Femur (tissue), 1 donor: ENCODE measurements at regions not wholly inside any gene's neighbourhood (a gene's known extent, or its start where the extent isn't known, plus 50 kb on each side); places are given as distances from the start of the nearest gene placed in this dataset.

Experiments used
- DNase-seq: peaks from one replicate; pipeline ENCODE4 v3.0.0-alpha.2; 2017

DNA sequence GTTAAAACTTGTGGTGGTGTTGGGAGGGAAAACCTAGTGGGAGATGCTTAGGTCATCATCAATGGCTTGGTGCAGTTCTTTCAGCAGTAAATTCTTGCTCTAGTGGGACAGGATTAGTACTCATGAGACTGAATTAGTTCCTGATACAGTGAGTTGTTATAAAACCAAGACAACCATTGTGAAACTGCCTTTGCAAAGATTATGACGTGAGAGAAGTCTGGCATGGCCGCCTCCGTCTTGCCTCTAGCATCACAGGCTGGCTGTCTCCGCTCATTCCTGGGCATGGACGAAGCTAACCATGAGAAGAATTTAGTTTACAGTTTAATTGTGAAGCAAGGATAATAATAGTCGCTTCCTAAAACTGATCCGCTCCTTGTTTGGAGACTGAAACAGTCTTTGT, 186.4 kb downstream of the KIF20B start:
- no peak for DNase-seq

DNA sequence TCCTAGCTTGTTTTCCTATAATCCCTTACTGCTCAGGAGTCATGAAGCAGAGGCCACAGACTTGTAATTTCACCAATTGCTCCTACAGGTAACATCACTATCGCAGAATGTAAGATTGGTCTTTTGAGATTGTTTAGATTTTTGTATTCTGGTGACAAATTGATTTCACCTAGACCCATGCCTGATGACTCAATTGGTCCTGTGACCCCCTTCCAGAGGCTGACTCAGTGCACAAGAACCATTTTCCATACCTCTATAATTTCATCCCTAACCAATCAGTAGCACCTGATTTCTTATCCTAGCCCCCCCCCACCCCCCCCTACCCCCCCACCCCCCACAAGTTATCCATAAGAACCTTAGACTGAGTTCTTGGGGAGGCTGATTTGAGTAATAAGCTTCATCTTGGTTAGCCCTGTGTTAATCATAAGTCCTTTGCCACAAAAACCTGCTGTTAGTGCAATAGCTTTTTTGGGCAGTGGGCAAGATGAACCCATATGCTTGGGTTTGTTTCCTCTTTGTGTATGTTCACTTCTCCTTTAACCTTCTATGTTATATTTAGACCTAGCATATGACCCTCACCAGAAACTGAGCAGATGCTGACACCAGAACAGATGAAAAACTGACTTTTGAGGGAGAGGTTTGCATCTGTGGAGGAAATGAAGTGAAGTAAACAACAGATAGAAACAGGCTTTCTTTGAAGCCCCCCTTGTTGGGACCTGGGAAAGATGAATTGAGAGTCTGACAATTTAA, 187.1 kb downstream of the KIF20B start:
- DNase-seq = no peak

DNA sequence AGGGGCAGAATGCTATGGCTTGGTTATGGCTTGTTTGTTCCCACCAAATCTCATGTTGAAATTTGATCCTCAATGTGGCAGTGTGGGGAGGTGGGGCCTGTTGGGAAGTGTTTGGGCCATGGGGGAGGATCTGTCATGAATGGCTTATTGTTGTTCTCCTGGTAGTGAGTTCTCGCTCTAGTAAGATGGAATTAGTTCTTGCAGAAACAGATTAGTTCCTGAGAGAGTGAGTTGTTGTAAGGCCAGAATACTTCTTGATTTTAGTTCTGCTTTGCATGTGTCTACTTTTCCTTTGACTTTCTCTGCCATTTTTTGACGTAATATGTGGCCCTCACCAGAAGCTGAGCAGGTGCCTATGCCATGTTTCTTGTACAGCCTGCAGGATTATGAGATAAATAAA, 188.2 kb downstream of the KIF20B start:
- DNase-seq = no peak

DNA sequence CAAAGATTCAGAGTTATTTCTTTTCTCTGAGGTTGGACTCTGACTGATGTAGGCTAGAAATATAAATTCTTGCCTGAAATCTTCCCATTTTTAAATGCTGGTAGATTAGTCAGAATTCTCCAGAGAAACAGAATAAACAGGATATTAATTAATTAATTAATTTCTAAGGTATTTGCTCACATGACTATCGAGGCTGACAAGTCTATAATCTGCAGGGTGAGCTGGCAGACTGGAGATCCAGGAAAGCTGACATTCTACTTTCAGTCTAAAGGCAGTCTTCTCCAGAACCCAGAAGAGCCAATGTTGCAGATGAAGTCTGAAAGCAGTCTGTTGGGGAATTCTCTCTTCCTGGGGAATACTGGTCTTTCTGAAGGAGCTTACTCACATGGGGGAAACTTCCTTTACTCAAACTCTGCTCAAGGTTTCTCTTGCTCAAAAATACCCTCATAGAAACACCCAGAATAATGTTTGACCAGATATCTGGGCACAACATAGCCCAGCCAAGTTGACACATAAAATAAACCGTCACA, 189.7 kb downstream of the KIF20B start:
- DNase-seq = no peak

DNA sequence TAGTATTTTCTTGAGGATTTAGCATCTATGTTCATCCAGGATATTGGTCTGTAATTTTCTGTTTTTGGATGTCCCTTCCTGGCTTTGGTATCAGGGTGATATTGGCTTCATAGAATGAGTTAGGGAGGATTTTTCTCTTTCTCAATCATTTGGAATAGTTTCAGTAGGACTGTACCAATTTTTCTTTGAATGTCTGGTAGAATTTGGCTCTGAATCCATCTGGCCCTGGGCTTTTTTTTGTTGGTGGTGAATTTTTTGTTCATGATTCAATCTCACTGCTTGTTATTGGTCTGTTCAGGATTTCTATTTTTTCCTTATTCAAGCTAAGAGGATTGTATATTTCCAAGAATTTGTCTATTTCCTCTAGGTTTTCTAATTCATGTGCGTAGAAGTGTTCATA, 192.7 kb downstream of the KIF20B start:
- DNase-seq = no peak

DNA sequence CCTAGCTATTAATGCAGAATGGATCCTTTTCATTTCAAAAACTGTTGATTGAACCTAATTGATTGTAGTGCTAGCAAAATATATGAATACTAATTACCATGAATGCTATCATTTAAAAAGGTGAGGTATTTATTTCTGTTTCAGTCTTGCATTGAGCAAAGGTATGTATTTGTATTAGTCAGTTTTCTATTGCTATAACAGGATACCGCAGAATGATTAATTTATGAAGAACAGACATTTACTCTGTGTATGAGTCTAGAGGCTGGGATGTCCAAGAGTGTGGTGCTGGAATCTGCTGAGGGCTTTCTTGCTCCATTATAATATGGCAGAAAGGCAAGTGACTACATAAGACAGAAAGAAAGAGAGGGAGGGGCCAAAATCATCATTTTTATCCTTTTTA, 199.2 kb downstream of the KIF20B start:
- no peak for DNase-seq

DNA sequence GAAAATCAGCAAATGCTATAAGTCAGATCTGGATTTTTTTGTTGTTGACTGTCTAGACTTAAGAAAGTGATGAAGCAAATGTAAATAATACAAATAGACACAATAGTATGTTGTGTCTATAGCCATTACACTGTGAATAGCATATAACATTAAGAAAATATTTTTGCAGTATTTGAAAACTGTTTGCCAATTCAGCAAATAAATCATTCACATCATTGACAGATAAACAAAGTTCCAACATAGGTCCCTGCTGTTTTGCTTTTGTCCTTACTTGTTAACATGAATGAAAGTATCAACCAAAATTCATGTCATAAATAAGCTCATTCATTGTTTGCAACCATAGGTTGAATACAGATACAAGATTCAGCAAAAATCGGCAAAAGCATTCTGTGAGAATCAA, 200.5 kb downstream of the KIF20B start:
- DNase-seq = no peak

DNA sequence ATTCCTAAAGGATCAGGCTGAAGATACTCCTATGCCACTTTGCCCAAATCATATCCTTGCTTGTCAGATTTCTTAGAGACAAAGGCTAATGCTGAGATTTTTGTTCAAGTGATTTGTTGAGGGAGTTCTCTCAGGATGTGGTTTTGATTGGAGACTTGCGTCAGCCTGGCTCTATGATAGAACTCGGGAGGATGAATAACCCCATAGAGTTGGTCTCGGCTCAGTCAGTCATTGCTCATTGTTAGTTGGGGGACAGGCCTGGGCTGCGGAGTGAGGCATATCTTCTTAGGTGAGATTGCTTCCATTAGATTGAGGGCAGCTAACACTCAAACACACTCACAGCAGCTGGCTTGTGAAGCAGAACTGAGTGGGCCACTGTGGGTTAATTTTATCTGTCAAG, 203.4 kb downstream of the KIF20B start:
- no peak for DNase-seq

DNA sequence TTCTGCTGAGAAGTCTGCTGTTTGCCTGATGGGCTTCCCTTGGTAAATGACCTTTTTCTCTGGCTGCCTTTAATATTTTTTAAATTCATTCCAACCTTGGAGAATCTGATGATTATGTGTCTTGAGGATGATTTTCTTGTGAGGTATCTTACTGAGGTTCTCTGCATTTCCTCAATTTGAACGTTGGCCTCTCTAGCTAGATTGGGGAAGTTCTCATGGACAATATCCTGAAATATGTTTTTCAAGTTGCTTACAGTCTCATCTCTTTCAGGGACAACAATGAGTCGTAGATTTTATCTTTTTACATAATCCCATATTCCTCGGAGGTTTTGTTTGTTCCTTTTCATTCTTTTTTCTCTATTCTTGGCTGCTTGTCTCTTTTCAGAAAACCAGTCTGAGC, 208.4 kb downstream of the KIF20B start:
- no peak for DNase-seq

DNA sequence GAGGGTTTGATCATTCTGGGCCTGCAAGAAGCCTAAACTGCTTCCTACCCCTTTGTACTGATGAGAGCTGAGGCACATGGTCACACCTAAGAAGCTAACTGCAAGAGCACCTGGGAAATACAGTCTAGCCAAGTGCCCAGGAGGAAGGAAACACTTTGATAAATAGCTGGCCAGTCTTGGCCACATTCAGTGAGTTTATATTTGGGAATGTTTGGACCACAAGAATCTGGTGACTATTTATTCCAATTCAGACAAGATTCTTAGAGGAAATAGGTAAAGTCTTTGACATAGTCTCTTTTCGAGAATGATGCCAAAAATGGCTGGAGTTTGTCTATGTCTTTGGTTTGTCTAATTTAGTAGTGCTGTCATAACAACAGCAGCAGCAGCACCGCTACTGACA, 213.6 kb downstream of the KIF20B start:
- DNase-seq = no peak

DNA sequence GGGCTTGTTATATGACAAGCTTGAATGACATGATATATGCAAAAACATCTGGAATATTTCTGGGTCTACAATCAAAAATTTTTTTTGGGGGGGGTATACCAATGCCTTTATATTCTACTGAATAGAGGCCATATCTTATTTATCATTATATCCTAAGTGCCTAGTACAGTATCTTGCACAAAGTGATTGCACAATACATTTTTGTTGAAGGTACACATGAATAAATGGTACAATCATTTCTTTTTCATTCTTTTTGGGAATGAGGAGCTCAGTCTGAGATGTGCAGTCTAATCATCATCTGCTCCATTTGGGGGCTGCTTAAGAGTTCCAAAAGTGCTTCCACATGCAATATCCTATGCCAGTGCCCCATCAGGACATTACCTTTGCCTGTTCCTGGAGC, 214.6 kb downstream of the KIF20B start:
- DNase-seq = no peak

DNA sequence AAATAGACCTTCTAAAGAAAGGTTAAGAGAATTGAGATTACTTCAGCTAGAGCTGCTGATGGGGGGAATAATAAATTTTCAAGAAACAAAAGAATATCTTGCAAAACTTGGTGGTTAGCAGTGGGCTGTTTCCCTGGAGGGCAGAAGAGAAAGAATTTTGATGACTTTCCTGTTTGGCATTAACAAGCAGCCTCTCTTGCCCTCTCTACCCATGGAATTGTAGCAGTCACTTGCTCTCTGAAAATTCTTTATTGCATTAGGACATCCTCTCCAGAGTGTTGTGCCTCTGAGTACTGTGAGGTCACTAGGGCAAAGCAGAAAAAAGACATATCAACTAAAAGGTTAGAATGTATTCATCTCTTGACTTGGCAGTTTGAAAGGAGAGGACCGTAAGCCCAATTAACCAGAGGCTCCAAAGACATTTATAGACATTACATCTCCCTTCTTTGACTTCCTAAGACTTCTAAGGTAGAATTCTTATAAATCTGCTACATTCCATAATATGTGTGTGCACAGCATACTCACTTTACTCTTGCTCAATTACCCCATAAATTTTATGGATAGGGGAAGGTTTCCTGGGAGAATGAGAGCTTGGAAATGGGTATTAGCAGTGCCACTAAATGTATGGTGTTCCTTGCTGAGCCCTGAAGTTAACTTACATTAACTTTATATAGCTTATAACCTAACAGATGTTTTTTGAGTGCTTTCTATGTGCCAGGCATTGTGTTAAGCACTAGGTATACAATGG, 215.3 kb downstream of the KIF20B start:
- no peak for DNase-seq

DNA sequence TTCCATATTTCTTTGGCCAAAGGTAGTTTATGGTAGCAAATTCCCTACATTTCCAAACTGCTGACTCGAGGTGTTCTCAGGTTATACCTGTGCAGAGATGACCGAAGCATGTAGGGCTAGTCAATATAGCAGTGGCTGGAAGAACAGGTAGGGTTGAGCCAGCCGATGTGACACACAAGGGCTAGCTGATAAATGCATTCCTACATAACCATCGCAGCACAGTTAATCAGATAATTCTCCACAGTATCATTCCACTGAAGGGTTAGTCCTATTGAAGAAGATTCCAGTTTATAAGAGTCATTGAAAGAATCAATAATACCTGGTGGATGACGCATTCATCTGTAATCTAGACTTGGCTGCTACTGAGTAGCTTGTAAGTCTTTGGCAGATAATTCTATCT, 220.0 kb downstream of the KIF20B start:
- no peak for DNase-seq

DNA sequence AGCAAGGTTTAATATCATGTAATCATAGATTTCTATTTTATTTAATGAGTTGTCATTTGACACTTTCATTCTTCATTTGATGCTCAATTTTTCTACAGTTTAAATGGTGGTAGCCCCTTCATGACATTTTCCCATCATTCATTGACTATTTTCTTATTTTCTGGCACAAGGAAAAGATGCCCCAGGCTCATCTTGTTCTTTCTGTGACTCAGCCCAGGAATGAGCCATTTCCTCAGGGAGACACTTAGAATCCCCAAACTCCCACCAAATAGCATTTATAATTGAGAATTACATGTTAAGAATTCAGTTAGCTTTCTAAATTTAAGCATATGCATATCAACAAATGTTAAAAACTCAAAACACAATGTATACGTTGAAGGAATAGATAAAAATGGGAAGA, 222.3 kb downstream of the KIF20B start:
- DNase-seq = no peak

DNA sequence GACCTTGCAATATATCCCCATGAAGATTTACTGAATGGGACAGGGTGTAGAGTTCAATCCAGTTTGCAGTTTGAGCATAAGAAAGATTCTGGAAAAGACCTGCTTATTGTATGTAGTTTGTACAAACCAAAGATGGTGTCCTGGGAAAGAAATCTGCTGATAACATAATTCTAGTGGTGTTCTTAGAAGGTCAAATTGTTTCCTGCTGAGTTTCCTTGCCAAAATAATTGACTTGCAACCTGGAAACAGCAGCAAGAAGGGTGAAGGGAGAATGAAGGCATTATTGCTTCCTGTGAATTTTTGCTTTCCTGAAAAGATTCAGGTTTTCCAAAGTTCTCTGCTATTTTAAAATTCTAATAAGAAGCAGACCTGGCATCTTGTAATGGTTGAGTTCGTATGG, 222.9 kb downstream of the KIF20B start:
- no peak for DNase-seq

DNA sequence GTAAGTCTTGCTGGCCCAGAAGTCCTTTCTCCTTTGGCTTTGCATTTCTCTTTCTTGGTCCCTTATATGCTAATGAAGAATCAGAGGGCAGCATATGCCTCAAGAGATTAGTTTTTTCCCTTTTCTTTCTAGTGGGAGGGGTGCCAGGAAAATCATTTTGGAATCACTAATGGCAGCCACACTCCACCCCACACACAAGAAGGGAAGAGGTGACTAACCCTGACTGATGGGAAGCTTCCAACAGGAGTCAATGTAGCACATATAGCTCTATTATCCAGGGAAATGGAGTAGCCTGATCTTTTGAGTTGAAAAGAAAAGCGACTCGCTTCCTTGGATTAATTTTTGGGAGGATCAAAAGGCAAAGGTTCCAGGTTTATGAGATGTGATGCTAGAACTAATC, 225.3 kb downstream of the KIF20B start:
- DNase-seq = no peak

DNA sequence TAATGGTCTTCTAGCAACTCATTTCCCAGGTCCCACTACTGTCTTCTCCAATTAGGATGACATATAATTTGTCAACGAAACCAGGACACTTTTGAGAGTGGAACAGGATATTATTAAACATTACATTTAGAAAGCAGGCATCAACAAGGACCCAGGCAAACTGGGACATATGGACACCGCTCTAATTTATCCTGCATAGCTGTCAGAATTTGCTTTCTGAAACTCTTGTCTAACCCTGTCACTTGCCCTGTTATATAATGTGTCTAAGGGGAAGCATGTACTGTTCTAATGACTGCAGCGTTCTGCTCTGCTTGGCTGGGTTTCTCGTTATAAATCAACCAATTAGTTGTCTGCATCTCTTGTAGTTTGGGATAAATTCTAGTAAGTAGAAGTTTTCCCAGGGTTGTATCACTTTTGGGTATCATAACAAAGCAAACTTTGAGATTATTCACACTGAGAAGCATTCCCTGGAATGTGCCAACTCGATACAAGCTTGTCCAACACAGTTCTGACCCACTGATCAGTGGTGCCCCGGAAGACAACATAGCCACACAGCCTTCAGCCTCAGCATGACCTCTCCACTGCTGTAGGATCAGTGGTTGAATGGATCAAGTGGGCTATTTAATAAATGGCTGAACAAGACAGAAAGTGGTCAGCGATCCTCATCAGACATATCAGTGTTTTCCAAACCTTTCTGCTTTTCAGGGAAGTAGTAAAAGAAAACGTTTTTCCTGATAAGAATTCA, 228.1 kb downstream of the KIF20B start:
- DNase-seq = no peak

DNA sequence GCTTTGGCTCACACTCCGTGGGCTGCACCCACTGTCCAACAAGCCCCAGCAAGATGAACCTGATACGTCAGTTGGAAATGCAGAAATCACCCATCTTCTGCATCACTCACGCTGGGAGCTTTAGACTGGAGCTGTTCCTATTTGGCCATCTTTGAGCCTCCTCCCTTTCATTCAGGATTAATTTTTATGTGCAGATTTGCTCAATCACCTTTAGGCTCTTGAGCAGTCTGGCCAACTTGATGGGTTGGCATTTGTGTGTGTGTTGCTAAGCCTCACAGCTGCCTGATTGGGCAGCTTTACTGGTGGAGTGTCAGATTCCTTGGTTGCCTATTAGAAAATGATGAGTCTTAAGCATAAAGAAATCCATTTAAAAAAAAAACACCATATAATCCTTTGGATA, 236.1 kb downstream of the KIF20B start:
- DNase-seq = no peak

DNA sequence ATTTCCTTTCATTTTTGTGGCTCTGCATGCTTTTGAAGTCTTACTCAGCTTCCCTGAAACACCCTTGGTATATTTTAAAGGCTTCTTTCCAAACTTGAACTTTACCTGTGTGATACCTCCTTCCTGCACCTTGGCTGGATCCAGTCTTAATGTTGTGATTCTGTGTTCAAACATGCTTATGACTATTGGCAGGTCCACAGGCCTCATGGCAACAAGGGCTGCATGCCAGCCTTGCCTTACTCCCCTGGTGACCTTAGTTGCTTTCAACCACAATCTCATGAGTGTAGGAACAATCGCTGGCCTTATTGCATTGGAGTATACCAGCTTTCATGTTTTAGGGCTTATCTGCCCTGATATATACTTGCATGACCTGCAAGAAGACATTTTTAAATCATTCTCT, 238.7 kb downstream of the KIF20B start:
- DNase-seq = no peak

DNA sequence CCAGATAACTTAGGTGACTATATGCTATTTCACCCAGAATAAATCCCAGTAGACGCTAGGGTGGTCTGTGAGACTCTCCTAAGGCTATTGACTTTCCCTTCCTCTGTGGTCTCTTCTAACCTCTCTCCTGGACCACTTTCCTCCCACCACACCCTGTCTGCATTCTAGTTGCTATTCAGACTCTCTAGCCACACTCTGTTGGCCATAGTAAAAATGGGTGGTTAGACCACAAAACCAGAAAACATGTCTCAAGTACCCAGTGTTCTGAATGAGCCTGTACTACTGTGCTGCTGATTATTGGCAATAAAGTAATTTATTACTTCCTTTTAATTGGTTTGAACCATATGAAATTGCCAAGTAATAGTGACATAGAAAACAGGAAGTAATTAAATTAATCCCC, 240.8 kb downstream of the KIF20B start:
- DNase-seq = no peak

DNA sequence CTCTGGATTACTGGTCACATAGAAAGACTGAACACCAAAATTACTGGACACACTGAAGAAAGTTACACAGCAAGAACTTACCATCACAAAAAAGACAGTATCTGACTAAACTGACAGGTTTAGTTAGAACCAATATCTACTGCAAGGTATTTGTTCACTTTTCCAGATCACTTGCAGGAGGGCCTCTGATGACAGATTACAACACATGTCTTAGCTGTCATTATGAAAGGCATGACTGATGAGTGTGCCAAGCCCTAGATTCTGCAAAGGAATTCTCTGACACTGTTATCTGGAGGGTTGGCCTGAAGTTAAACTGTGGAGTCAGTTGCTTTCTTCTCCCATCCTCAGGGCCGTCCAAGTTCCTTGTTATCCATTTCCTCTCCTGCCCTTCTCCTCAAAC, 242.7 kb downstream of the KIF20B start:
- no peak for DNase-seq

DNA sequence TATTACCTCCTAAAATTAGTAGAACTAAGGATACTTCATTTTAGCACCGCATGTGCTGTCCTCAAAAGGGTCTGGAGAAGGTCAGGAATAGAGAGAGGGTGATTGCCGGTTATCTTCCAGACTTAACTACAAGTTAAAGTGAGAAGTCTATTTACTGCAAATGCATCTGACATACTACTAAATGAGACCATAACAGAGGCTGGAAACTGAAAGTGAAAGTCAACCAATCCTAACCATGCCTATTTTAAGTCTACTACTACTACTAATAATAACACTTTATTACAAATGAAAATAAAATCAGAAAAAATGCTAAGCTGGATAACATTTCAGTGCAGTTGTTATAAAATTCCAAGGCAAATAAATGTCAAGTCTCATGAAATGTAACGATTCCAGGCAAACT, 244.7 kb downstream of the KIF20B start:
- DNase-seq = no peak

DNA sequence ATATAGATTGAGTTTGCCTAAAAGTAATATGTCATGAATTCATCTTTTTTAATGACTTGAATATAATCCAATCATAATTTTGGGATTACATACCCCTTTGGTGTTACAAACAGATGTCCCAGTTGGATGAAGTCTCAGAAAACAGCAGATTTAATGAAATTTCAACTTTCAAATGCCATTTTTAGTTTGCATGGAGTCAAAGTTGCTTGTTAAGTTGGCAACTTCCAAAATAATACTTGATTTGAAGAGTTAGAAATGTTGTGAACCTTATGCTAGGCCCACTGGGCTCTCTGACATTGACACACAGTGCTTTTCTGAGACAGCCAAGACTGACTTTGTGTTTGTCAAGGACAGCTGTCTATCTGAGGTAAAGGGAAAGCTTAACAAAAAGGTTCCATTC, 248.1 kb downstream of the KIF20B start:
- no peak for DNase-seq

DNA sequence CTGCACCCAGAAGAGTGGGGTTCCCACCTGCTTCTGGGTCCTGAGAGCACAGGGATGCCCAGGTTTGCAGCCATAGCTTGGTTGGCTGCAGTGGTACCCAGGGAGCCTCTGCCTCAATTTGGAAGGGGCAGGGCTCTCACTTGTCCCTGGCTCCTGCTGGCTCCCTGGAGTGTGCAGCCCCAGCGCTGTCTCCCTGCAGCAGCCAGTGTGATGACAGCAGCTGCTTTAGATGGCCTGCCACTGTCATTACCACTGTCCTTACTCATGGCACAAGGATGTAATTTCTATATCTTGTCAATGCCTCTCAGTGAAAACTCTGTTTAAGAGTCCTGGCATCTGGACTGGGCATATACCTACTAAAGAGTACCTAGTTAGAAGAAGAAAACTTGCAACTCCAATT, 250.9 kb downstream of the KIF20B start:
- DNase-seq = no peak
